Liver (tissue), 8 donors: ENCODE measurements at regions not wholly inside any gene's neighbourhood (a gene's known extent, or its start where the extent isn't known, plus 50 kb on each side); places are given as distances from the start of the nearest gene placed in this dataset.

Source experiments
- DNase-seq: peaks from one replicate; pipeline ENCODE4 v3.0.0-alpha.2; 2017; ENCODE audit warnings: low spot score
- H3K27ac ChIP-seq, 2 donors: one replicate each; pipeline ENCODE4 v1.7.0; 2013; ENCODE audit warnings: inconsistent platforms in 2 of 2, low read length in 2 of 2, control low read depth in 1 of 2, low read depth in 1 of 2, mild to moderate bottlenecking in 1 of 2
- H3K27me3 ChIP-seq, 4 donors: one replicate each; pipeline versions ENCODE4 v1.6.1 to v1.7.0; 2013; ENCODE audit warnings: low read length in 3 of 4, inconsistent platforms in 1 of 4, mild to moderate bottlenecking in 1 of 4, moderate library complexity in 1 of 4; ENCODE audit not compliant: control insufficient read depth in 4 of 4, insufficient read depth in 4 of 4
- H3K36me3 ChIP-seq, 4 donors: one replicate each; pipeline versions ENCODE4 v1.6.1 to v1.7.0; 2013; ENCODE audit warnings: low read length in 3 of 4, mild to moderate bottlenecking in 3 of 4, low read depth in 1 of 4, moderate library complexity in 1 of 4; ENCODE audit not compliant: control insufficient read depth in 4 of 4, insufficient read depth in 3 of 4
- H3K4me1 ChIP-seq, 4 donors: one replicate each; pipeline versions ENCODE4 v1.6.1 to v1.7.0; 2013; ENCODE audit warnings: low read length in 3 of 4, mild to moderate bottlenecking in 3 of 4, moderate library complexity in 1 of 4; ENCODE audit not compliant: control insufficient read depth in 4 of 4, insufficient read depth in 4 of 4
- H3K4me3 ChIP-seq, 3 donors: one replicate each; pipeline versions ENCODE4 v1.6.1 to v1.7.0; 2013; ENCODE audit warnings: low read length in 3 of 3, control low read depth in 1 of 3, low read depth in 1 of 3, mild to moderate bottlenecking in 1 of 3
- H3K9ac ChIP-seq, 2 donors: one replicate each; pipeline ENCODE4 v1.7.0; 2013; ENCODE audit warnings: low read length in 2 of 2, mild to moderate bottlenecking in 2 of 2, moderate library complexity in 2 of 2, control low read depth in 1 of 2, low read depth in 1 of 2
- H3K9me3 ChIP-seq, 4 donors: one replicate each; pipeline versions ENCODE4 v1.6.1 to v1.7.0; 2013; ENCODE audit warnings: low read length in 3 of 4; ENCODE audit not compliant: control insufficient read depth in 4 of 4
- CTCF ChIP-seq: fragments of 150-350 bp; IDR thresholded peaks from 2 replicates; pipeline ENCODE4 v1.5.1; 2017; ENCODE audit warnings: improper control_type of control experiment, low read depth, low read length; ENCODE audit not compliant: missing input control
- EGR1 ChIP-seq, 2 donors: IDR thresholded peaks; 2 replicates each; pipeline ENCODE4 v1.6.1; 2016 to 2018; ENCODE audit warnings: antibody characterized with exemption in 2 of 2, low read depth in 2 of 2
- FOXA1 ChIP-seq: IDR thresholded peaks from 2 replicates; pipeline ENCODE4 v1.6.1; 2016; ENCODE audit warnings: antibody characterized with exemption
- GABPA ChIP-seq, 2 donors: IDR thresholded peaks in 1 of 2; conservative IDR thresholded peaks in 1 of 2; 2 replicates each; pipeline ENCODE4 v1.6.1; 2016; ENCODE audit warnings: antibody characterized with exemption in 2 of 2, mild to moderate bottlenecking in 1 of 2, moderate library complexity in 1 of 2
- HNF4G ChIP-seq: IDR thresholded peaks from 2 replicates; pipeline ENCODE4 v1.6.1; 2016; ENCODE audit warnings: antibody characterized with exemption
- JUND ChIP-seq, 2 donors: IDR thresholded peaks; 2 replicates each; pipeline ENCODE4 v1.6.1; 2016; ENCODE audit warnings: antibody characterized with exemption in 2 of 2
- NR2F2 ChIP-seq: IDR thresholded peaks from 2 replicates; pipeline ENCODE4 v1.6.1; 2016; ENCODE audit warnings: antibody characterized with exemption
- SP1 ChIP-seq: IDR thresholded peaks from 2 replicates; pipeline ENCODE4 v1.6.1; 2018; ENCODE audit warnings: antibody characterized with exemption, mild to moderate bottlenecking
- TAF1 ChIP-seq: conservative IDR thresholded peaks from 2 replicates; pipeline ENCODE4 v1.6.1; 2016; ENCODE audit warnings: antibody characterized with exemption, mild to moderate bottlenecking
- YY1 ChIP-seq: IDR thresholded peaks from 2 replicates; pipeline ENCODE4 v1.6.1; 2016; ENCODE audit warnings: antibody characterized with exemption, mild to moderate bottlenecking
- ZBTB33 ChIP-seq: IDR thresholded peaks from 2 replicates; pipeline ENCODE4 v1.6.1; 2016; ENCODE audit warnings: antibody characterized with exemption
- WGBS: extraction: QIAGEN DNeasy Blood & Tissue Kit; methylation state at CpG from one replicate; pipeline ENCODE4 v1.1.7; 2013; 5-methylcytosine and 5-hydroxymethylcytosine counted together
- TF ChIP-seq, protein P1 (sequence below): IDR thresholded peaks from 2 replicates; pipeline ENCODE4 v1.6.1; 2016; ENCODE audit warnings: antibody characterized with exemption
- donor health status: healthy.
- donor health status: healthy.
- donor health status: healthy.
- donor health status: healthy.
- donor health status: healthy.

GRCh38 chr3:81898336-81898735 lies 136.9 kb upstream of the GBE1 start:
- no peaks in the 10 kb centered on the region for H3K9me3 ChIP-seq
- WGBS = 66% methylated on average over 1 of the region's 1 CpG
- H3K4me1 ChIP-seq = no peaks in the 10 kb centered on the region
- no peak overlapping the region for H3K4me3 ChIP-seq
- H3K36me3 ChIP-seq = no peaks in the 10 kb centered on the region
- H3K9ac ChIP-seq = no peak overlapping the region
- H3K27me3 ChIP-seq = no peaks in the 10 kb centered on the region
- no peak overlapping the region for H3K27ac ChIP-seq
- TF ChIP-seq HNF4G = no peak
- no peak for TF ChIP-seq GABPA (IDR thresholded peaks at IDR 0.05 in 1 of 2, conservative IDR thresholded peaks at IDR 0.05 in 1 of 2)
- DNase-seq = no peak

GRCh38 chr3:81894598-81894997 lies 133.2 kb upstream of the GBE1 start:
- Histone ChIP-seq H3K9ac (no peak overlapping the region), H3K27me3 (no peaks in the 10 kb centered on the region), H3K9me3 (no peaks in the 10 kb centered on the region), H3K27ac (no peak overlapping the region), H3K4me3 (no peak overlapping the region), H3K4me1 (no peaks in the 10 kb centered on the region), H3K36me3 (no peaks in the 10 kb centered on the region)
- TF ChIP-seq TAF1 = no peak
- TF ChIP-seq, protein P1, sequence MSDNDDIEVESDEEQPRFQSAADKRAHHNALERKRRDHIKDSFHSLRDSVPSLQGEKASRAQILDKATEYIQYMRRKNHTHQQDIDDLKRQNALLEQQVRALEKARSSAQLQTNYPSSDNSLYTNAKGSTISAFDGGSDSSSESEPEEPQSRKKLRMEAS = no peak
- no peak for TF ChIP-seq YY1
- no peak for TF ChIP-seq HNF4G
- no peak for TF ChIP-seq ZBTB33
- no peak for TF ChIP-seq JUND (IDR thresholded peaks at IDR 0.05)
- no peak for TF ChIP-seq CTCF
- no peak for TF ChIP-seq EGR1 (IDR thresholded peaks at IDR 0.05; ENCODE audit: low read depth in 2 of 2)
- no peak for TF ChIP-seq FOXA1
- no peak for DNase-seq
- WGBS = 81% methylated on average over 4 of the region's 4 CpGs

GRCh38 chr3:81891055-81891895 lies 129.8 kb upstream of the GBE1 start:
- H3K4me1 ChIP-seq = no peaks in the 10 kb centered on the region
- no peak for DNase-seq
- WGBS = 90% methylated on average over 8 of the region's 8 CpGs
- no peaks in the 10 kb centered on the region for H3K36me3 ChIP-seq
- no peak overlapping the region for H3K9ac ChIP-seq
- TF ChIP-seq TAF1 (no peak), SP1 (no peak), CTCF (no peak), ZBTB33 (no peak), EGR1 (IDR thresholded peaks at IDR 0.05; ENCODE audit: low read depth in 2 of 2) (no peak), FOXA1 (no peak), HNF4G (no peak), YY1 (no peak), NR2F2 (no peak)
- TF ChIP-seq, protein P1 = no peak
- H3K27ac ChIP-seq = no peak overlapping the region
- H3K9me3 ChIP-seq = no peaks in the 10 kb centered on the region
- H3K4me3 ChIP-seq = no peak overlapping the region
- no peaks in the 10 kb centered on the region for H3K27me3 ChIP-seq
